MM.1S (cell line): ENCODE measurements at regions not wholly inside any gene's neighbourhood (a gene's known extent, or its start where the extent isn't known, plus 50 kb on each side); places are given as distances from the start of the nearest gene placed in this dataset.

Experiments
- EZH2 ChIP-seq: fragments of 300-600 bp; sonication (generic); optimal IDR thresholded peaks from 2 replicates; pipeline ENCODE3; 2017; ENCODE audit warnings: low read depth, mild to moderate bottlenecking, antibody characterized with exemption, low read length, mixed read lengths
- TF ChIP-seq, protein P1 (sequence below): fragments of 300-600 bp; sonication (generic); IDR thresholded peaks from 2 replicates; pipeline ENCODE4 v1.5.1; 2016; ENCODE audit warnings: antibody characterized with exemption, low read length, mixed read lengths

DNA sequence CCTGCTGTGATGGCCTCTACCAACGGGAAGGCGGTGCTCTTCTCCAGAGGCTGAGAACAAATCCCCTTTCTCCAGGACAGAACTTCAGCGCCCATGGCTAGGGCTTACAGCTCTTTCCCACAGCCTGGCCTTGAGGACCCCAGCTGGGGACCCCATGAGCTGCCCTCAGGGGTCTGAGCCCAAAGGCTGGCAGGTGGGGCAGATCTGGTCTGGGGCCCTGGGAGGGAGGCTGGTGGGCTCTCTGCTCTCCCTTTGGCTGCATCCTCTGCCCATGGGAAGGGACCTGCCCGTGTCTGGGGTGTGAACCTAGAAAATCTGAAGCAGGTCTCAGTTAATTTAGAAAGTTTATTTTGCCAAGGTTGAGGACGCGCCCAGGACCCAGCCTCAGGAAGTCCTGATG, 322.1 kb downstream of the ADGRD1 start:
- TF ChIP-seq, protein P1, sequence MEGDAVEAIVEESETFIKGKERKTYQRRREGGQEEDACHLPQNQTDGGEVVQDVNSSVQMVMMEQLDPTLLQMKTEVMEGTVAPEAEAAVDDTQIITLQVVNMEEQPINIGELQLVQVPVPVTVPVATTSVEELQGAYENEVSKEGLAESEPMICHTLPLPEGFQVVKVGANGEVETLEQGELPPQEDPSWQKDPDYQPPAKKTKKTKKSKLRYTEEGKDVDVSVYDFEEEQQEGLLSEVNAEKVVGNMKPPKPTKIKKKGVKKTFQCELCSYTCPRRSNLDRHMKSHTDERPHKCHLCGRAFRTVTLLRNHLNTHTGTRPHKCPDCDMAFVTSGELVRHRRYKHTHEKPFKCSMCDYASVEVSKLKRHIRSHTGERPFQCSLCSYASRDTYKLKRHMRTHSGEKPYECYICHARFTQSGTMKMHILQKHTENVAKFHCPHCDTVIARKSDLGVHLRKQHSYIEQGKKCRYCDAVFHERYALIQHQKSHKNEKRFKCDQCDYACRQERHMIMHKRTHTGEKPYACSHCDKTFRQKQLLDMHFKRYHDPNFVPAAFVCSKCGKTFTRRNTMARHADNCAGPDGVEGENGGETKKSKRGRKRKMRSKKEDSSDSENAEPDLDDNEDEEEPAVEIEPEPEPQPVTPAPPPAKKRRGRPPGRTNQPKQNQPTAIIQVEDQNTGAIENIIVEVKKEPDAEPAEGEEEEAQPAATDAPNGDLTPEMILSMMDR: no peak
- TF ChIP-seq EZH2: no peak
